ENCODE measurements at regions not wholly inside any gene's neighbourhood (a gene's known extent, or its start where the extent isn't known, plus 50 kb on each side); places are given as distances from the start of the nearest gene placed in this dataset.

GRCh38 chrY:14139521-14139920, 83.5 kb downstream of the VCY1B start:
- ATAC-seq (no peak), DNase-seq (no peak)
- intact Hi-C loops (cut with DNase I): no loop called here

GRCh38 chrY:14145614-14146013, 89.6 kb downstream of the VCY1B start:
- intact Hi-C loops (cut with DNase I): no loop called here
- no peak for DNase-seq
- no peak for ATAC-seq

- DNase-seq: no peak
- ATAC-seq: no peak
- intact Hi-C loops (cut with DNase I): no loop called here
Observed at GRCh38 chrY:14182776-14183175, 126.7 kb downstream of the VCY1B start.

GRCh38 chrY:14222014-14222413, 166.0 kb downstream of the VCY1B start:
- ATAC-seq: no peak
- DNase-seq: no peak
- intact Hi-C loops (cut with DNase I): no loop called here

GRCh38 chrY:14231703-14232102, 175.7 kb downstream of the VCY1B start:
- intact Hi-C loops (cut with DNase I): no loop called here

DNA sequence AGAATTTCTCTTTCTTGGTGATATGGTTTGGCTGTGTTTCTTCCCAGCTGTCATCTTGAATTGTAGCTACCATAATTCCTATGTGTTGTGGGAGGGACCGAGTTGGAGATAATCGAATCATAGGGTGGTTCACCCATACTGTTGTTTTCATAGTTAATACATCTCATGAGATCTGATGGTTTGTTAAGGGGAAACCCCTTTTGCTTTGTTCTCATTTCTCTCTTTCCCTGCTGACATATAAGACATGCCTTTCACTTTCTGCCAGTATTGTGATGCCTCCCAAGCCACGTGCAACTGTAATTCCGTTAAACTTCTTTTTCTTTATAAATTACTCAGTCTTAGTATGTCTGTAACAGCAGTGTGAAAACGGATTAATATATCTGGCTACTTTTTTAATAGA, 179.0 kb downstream of the VCY1B start:
- intact Hi-C loops (cut with DNase I): no loop called here
- DNase-seq: no peak

More at GRCh38 chrY:14231703-14232102, 175.7 kb downstream of the VCY1B start:
- ATAC-seq (no peak), DNase-seq (no peak)

GRCh38 chrY:14238277-14238676, 182.2 kb downstream of the VCY1B start:
- ATAC-seq (no peak), DNase-seq (no peak)
- intact Hi-C loops (cut with DNase I): no loop called here

More for the DNA sequence above, 179.0 kb downstream of the VCY1B start:
- ATAC-seq: no peak

- no peak for ATAC-seq
- intact Hi-C loops (cut with DNase I): no loop called here
- DNase-seq: no peak
Observed at GRCh38 chrY:14246948-14247347, 190.9 kb downstream of the VCY1B start.

- intact Hi-C loops (cut with DNase I): no loop called here
- ATAC-seq (no peak), DNase-seq (no peak)
Observed at GRCh38 chrY:14248878-14249576, 193.0 kb downstream of the VCY1B start.

DNA sequence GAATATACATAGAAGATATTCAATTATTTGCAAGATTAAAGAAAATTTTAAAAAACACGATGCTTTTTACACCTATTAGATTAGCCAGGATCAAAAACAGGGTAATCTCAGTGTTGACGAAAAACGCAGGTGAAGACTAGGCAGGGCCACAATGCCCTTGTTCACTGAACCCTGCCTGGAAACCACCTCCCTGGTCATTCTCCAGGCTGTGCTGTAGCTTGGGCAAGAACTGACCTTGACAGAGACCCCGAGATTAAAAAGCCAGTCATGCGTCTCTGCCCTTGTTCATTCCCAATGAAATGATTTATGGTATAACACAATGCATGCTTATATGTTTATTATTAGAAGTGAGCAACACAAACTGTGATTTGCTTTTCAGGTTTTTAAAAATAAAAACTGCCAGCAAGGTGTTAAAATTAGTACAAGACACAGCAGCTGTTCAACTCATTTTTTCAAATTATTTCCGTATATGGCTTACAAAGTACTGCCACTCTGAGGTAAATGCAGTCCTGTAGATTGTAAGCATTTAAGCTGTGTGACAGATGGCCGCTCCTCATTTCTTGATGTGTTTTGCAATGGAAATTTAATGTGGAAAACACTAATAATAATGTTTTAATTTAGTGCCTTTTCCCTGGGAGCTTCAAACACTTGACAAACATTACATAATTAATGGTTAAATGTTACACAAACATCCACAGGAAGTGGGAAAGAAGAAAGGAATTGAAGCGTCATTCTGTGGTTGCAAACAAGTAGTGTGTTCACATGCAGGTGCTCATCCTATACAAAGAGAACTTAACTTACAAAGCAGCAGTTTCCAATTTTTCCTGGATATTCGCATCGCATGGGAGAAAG, 200.2 kb downstream of the VCY1B start:
- no peak for ATAC-seq
- DNase-seq: no peak
- intact Hi-C loops (cut with DNase I): no loop called here

DNA sequence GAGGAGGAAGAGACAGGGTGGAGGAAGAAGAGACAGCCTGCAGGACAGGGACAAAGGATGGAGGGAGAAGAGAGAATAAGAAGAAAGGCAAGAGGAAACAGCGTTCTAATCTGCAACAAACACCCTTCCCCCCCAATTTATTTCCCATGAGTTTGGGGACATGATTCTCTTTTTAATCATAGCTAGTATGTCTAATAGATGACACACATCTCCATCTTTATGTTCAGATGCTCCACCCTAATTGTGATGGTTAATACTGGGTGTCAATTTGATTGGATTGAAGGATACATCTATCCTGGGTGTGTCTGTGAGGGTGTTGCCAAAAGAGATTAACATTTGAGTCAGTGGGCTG, 200.8 kb downstream of the VCY1B start:
- ATAC-seq (no peak), DNase-seq (no peak)
- intact Hi-C loops (cut with DNase I): no loop called here

DNA sequence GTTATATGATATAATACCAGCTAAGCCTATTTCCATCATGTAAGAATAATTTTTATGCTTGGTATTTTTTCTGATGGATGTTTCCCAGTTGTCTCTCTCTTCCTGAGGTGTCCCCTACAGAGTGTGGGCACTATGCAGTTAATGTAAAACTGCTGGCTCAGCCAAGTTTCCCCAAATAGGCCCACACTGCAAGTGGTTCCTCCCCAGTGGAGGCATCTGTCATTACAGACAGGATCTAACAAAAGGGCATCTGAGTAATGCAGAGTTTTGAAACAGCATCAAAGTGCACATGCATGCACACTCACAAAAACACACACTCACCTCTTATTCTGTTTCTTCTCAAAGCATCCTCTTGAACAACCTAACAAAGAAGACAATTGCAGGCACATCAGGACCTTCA, 221.0 kb downstream of the VCY1B start:
- intact Hi-C loops (cut with DNase I): no loop called here
- DNase-seq (no peak), ATAC-seq (no peak)

DNA sequence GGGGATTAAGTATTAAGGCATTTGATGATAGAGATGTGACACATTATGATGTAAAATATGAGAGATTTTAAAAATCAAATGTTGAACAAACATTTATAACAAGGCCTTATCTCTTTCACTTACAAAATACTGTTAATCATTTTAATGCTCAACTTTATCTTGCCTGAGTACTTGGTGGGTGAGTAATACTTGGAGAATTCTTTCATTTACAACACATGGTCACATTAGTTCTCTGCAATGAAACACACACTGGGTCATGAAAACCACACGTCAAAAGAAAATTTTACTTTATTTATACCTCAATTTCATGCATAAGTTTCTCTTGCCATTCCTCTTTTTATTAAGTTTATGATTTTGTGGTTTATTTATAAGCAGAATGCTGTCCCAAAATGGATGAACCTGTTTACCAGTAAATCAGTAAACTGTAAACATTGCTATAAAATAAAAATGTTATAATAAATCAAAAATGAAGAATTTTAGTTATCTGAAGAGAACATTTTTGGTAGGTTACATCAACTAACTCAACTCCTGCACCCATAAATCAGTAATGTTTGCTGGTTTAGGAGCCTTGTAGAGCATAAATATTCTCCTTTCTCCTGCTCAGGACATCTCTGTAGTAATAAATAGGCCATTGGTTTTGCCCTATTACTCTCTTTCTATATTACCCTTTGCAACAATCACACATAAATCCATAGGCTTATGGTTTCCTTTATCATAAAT, 233.5 kb upstream of the NLGN4Y start:
- ATAC-seq: peak in 1 of 2 donors; percentile 45
- no peak for DNase-seq
- intact Hi-C loops (cut with DNase I): no loop called here

DNA sequence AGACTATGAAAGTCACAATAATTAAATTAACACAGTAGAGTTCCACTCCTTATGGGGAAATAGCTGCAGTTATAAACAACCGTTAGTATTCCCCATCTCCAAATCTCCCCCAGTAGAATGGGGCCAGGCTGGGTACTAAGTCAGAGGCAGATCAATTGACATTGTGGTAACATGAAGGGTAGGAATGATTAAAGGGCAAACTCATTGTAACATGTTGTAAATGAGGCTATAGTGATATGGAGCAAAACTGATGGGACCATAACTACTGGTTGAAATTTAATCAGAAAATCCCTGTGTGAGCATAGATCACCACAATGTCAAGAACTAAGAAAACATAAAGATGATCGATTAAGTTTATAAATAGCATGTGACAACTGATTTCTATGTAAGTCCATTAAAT, 231.9 kb upstream of the NLGN4Y start:
- no peak for DNase-seq
- intact Hi-C loops (cut with DNase I): no loop called here
- no peak for ATAC-seq

DNA sequence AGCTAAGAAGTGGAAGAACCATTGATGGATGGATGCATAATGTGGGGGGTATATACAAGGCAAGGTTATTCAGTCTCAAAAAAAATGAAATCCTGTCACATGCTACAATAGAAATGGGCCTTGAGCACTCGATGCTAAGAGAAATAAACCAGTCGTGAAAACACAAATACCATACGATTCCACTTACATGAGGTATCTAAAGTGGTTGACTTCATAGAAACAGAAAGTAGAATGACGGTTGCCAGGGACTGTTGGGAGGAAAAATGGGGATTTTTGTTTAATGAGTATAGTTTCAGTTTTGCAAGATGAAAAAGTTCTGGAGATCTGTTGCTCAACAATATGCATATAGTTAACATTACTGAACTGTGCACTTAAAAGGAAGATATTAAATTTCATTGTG, 223.6 kb upstream of the NLGN4Y start:
- intact Hi-C loops (cut with DNase I): no loop called here
- ATAC-seq: no peak
- DNase-seq: no peak

DNA sequence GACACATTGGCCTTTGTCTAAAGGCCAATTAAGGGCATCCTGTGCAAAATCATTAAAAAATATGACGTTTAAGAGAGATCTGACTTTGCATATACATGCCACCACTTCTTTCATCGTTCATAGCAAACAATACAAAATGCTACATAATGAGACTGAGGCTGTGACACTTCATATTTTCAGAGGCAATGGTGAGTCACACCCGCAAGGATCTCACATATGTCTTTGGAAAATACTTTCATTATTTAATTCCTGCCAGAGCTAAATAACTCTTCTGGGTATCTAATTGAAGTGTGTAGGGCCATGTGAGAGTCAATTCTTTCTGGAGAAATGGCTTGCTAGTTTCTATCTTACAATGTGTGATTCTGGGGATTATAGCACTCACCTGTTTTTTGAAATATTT, 222.8 kb upstream of the NLGN4Y start:
- ATAC-seq (no peak), DNase-seq (no peak)
- intact Hi-C loops (cut with DNase I): no loop called here

- intact Hi-C loops (cut with DNase I): no loop called here
- ATAC-seq (no peak), DNase-seq (no peak)
Observed at GRCh38 chrY:14328677-14329345, 195.5 kb upstream of the NLGN4Y start.

GRCh38 chrY:14330362-14330761, 194.0 kb upstream of the NLGN4Y start:
- intact Hi-C loops (cut with DNase I): no loop called here
- ATAC-seq (no peak), DNase-seq (no peak)

DNA sequence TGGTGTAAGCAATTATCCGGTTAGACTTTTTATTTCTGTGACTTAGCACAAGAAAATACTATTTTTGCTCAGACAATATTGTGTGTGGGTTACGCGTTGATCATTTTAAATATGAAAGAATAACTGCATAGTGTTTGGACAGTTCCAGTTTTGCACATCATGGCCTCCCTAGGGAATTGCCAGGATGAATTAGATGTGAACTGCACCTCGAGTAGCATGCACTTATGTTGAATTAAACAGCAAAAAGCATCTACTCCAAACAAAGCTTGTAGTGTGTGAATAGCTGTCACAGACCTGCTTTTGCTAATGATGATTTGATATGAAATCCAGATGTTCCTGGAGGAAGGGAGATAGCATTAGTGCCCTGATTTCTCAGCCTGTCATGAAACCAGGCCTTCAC, 184.8 kb upstream of the NLGN4Y start:
- ATAC-seq: no peak
- DNase-seq: no peak
- intact Hi-C loops (cut with DNase I): no loop called here

All from left cardiac atrium (tissue), 4 donors.